ENCODE measurements at regions not wholly inside any gene's neighbourhood (a gene's known extent, or its start where the extent isn't known, plus 50 kb on each side); places are given as distances from the start of the nearest gene placed in this dataset.

GRCh38 chr6:133746417-133746770, 142.5 kb upstream of the TCF21 start:
- TF ChIP-seq EZH2phosphoT487 (IDR thresholded peaks at IDR 0.05; ENCODE audit: borderline replicate concordance, low read depth) (no peak), ELF1 (IDR thresholded peaks at IDR 0.05) (no peak)
